ENCODE measurements at regions not wholly inside any gene's neighbourhood (a gene's known extent, or its start where the extent isn't known, plus 50 kb on each side); places are given as distances from the start of the nearest gene placed in this dataset.

GRCh38 chr2:53103679-53104078 is 663.9 kb upstream of the CHAC2 start:
- Histone ChIP-seq H3K36me3 (ENCODE audit: insufficient read depth) (no peaks in the 10 kb centered on the region), H4K20me1 (replicated peaks; ENCODE audit: insufficient read depth) (no peaks in the 10 kb centered on the region), H3K27me3 (ENCODE audit: insufficient read depth) (no peaks in the 10 kb centered on the region), H3K4me1 (ENCODE audit: insufficient read depth) (peaks cover 9% of the 10 kb centered on the region), H3K4me3 (no peak overlapping the region), H3K27ac (ENCODE audit: low read depth) (no peak overlapping the region), H3F3A (replicated peaks; ENCODE audit: low read depth) (no peaks in the 10 kb centered on the region), H2AFZ (no peak overlapping the region; the same call in 1 of the 2 replicates), H3K9me2 (ENCODE audit: insufficient read depth) (no peaks in the 10 kb centered on the region), H3K79me2 (replicated peaks; ENCODE audit: insufficient read depth) (no peaks in the 10 kb centered on the region), H3K4me2 (no peak overlapping the region)
- no peak for TF ChIP-seq CTCF (conservative IDR thresholded peaks at IDR 0.05; ENCODE audit: low read depth in 2 of 2)
- no peak for TF ChIP-seq ETS1 (IDR thresholded peaks at IDR 0.05)
- TF ChIP-seq EZH2 (IDR thresholded peaks at IDR 0.05; ENCODE audit: low read depth, unreplicated experiment) = no peak
- TF ChIP-seq ZNF331 (CRISPR knock-in tag; IDR thresholded peaks at IDR 0.05; ENCODE audit: low read depth) = no peak
- TF ChIP-seq ZNF462 (CRISPR knock-in tag; IDR thresholded peaks at IDR 0.05) = no peak
- TF ChIP-seq POLR2AphosphoS5 (IDR thresholded peaks at IDR 0.05; ENCODE audit: low read depth) = no peak
- TF ChIP-seq REST (IDR thresholded peaks at IDR 0.05; ENCODE audit: unreplicated experiment) = no peak
- TF ChIP-seq JUNB (IDR thresholded peaks at IDR 0.05; ENCODE audit: unreplicated experiment) = no peak
- no peak for TF ChIP-seq EZH2phosphoT487 (IDR thresholded peaks at IDR 0.05; ENCODE audit: unreplicated experiment)
- TF ChIP-seq NANOG (IDR thresholded peaks at IDR 0.05; ENCODE audit: borderline replicate concordance) = no peak
- TF ChIP-seq ZNF114 (CRISPR knock-in tag; IDR thresholded peaks at IDR 0.05) = no peak
- no peak for TF ChIP-seq CREB1 (CRISPR knock-in tag; IDR thresholded peaks at IDR 0.05; ENCODE audit: low read depth)
- TF ChIP-seq STAT1 (IDR thresholded peaks at IDR 0.05; ENCODE audit: unreplicated experiment) = no peak
- Mint-ChIP-seq H3K36me3 (ENCODE audit: low read depth) (peaks cover 5% of the 10 kb centered on the region; the same call in 2 of the 3 replicates), H3K27ac (peak overlapping the region; percentile 91), H3K4me3 (no peak overlapping the region), H3K9me3 (no peaks in the 10 kb centered on the region), H3K27me3 (ENCODE audit: insufficient read depth, low read depth, poor library complexity) (no peaks in the 10 kb centered on the region), H3K4me1 (peaks cover 21% of the 10 kb centered on the region)
- no peak for DNase-seq (ENCODE audit: low spot score)
- ATAC-seq = no peak

Measured in GM23338 (cell line).